H1 (cell line): ENCODE measurements at regions not wholly inside any gene's neighbourhood (a gene's known extent, or its start where the extent isn't known, plus 50 kb on each side); places are given as distances from the start of the nearest gene placed in this dataset.

Experiments used
- EP300 ChIP-seq, 2 experiments: IDR thresholded peaks; 1 replicate in 1 of 2; 2 replicates in 1 of 2; pipeline ENCODE4 v1.6.1; 2011 to 2012; ENCODE audit warnings: low read depth in 2 of 2, low read length in 2 of 2, mild to moderate bottlenecking in 2 of 2, borderline replicate concordance in 1 of 2, inconsistent platforms in 1 of 2, moderate library complexity in 1 of 2
- EZH2 ChIP-seq: fragments of 200-600 bp; sonication (generic); IDR thresholded peaks from 2 replicates; pipeline ENCODE4 v1.7.1; 2012; ENCODE audit warnings: low read depth, mild to moderate bottlenecking, moderate library complexity, low read length, inconsistent platforms; ENCODE audit not compliant: severe bottlenecking
- HDAC6 ChIP-seq: IDR thresholded peaks from one replicate; pipeline ENCODE4 v1.7.1; 2012; ENCODE audit warnings: low read depth, mild to moderate bottlenecking, inconsistent platforms, low read length, moderate library complexity
- RNF2 ChIP-seq: fragments of 200-900, 300-1000 bp; sonication (generic); IDR thresholded peaks from 2 replicates; pipeline ENCODE4 v1.7.1; 2016; ENCODE audit warnings: borderline replicate concordance, low read depth, mild to moderate bottlenecking, antibody characterized with exemption, low read length; ENCODE audit not compliant: poor library complexity, severe bottlenecking; ENCODE audit errors: missing control alignments
- SP4 ChIP-seq: IDR thresholded peaks from 2 replicates; pipeline ENCODE4 v1.6.1; 2012; ENCODE audit warnings: low read length, inconsistent platforms
- TF ChIP-seq, protein P1 (sequence below): IDR thresholded peaks from 2 replicates; pipeline ENCODE4 v1.6.1; 2011; ENCODE audit warnings: low read length, improper control_type of control experiment

DNA sequence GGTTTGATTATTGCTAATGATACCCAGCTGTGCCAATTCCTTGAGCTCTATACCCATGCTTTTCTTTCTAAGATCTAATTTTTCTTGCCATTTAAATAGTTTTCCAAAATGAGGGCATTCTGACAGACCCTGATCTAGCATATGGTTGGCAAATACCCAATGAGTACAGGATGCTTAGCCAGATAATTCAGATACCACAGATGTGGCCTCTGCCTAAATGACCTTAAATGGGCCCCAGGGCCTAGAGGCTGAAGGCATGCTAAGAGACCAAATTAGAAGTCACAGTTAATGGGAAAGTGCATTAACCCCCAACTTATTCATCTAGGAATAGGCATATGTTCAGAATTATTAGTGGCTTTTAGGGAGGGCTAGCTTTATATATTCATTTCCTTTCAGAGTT is 122.3 kb upstream of the CNOT2 start (continued):
- TF ChIP-seq, protein P1, sequence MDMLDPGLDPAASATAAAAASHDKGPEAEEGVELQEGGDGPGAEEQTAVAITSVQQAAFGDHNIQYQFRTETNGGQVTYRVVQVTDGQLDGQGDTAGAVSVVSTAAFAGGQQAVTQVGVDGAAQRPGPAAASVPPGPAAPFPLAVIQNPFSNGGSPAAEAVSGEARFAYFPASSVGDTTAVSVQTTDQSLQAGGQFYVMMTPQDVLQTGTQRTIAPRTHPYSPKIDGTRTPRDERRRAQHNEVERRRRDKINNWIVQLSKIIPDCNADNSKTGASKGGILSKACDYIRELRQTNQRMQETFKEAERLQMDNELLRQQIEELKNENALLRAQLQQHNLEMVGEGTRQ = no peak
- TF ChIP-seq RNF2 (no peak), HDAC6 (no peak), EP300 (IDR thresholded peaks at IDR 0.05; ENCODE audit: borderline replicate concordance in 1 of 2, low read depth in 2 of 2, low read length in 2 of 2) (no peak), SP4 (no peak), EZH2 (no peak)
